Hematopoietic multipotent progenitor cell treated with erythropoietin and hydrocortisone succinate and interleukin-3 and kit ligand, for 4 days (in vitro differentiated cells): ENCODE measurements at regions not wholly inside any gene's neighbourhood (a gene's known extent, or its start where the extent isn't known, plus 50 kb on each side); places are given as distances from the start of the nearest gene placed in this dataset.

ENCODE experiments used
- DNase-seq: peaks from one replicate; pipeline ENCODE4 v3.0.0-alpha.2; 2015

GRCh38 chr6:97820400-97820799, 537.4 kb upstream of the MMS22L start:
- DNase-seq = no peak

- DNase-seq = no peak
These were observed 539.6 kb upstream of the MMS22L start for GRCh38 chr6:97822632-97823031.

- no peak for DNase-seq
These were observed 558.7 kb upstream of the MMS22L start for GRCh38 chr6:97841763-97842162.

GRCh38 chr6:97842521-97842920, 559.5 kb upstream of the MMS22L start:
- no peak for DNase-seq

- DNase-seq = no peak
These were observed 566.4 kb upstream of the MMS22L start for GRCh38 chr6:97849390-97849789.

GRCh38 chr6:97850458-97851212, 567.6 kb upstream of the MMS22L start:
- no peak for DNase-seq

- DNase-seq = no peak
These were observed 580.7 kb upstream of the MMS22L start for GRCh38 chr6:97863697-97864096.

- no peak for DNase-seq
These were observed 581.4 kb upstream of the MMS22L start for GRCh38 chr6:97864366-97864765.

- DNase-seq = no peak
These were observed 581.8 kb upstream of the MMS22L start for GRCh38 chr6:97864826-97865225.

GRCh38 chr6:97865612-97866011, 582.6 kb upstream of the MMS22L start:
- no peak for DNase-seq

GRCh38 chr6:97866616-97867015, 583.6 kb upstream of the MMS22L start:
- no peak for DNase-seq

GRCh38 chr6:97867177-97867576, 584.2 kb upstream of the MMS22L start:
- no peak for DNase-seq

GRCh38 chr6:97870273-97870672, 587.3 kb upstream of the MMS22L start:
- DNase-seq = no peak

- DNase-seq = no peak
These were observed 593.7 kb upstream of the MMS22L start for GRCh38 chr6:97876711-97877110.

GRCh38 chr6:97882755-97883154, 599.7 kb upstream of the MMS22L start:
- no peak for DNase-seq

- DNase-seq = no peak
These were observed 602.3 kb upstream of the MMS22L start for GRCh38 chr6:97885325-97885724.

- no peak for DNase-seq
These were observed 602.8 kb upstream of the MMS22L start for GRCh38 chr6:97885828-97886227.

GRCh38 chr6:97901531-97901930, 618.5 kb upstream of the MMS22L start:
- no peak for DNase-seq

GRCh38 chr6:97909380-97909779, 626.4 kb upstream of the MMS22L start:
- no peak for DNase-seq

GRCh38 chr6:97913721-97914120, 630.7 kb upstream of the MMS22L start:
- DNase-seq = no peak

- no peak for DNase-seq
These were observed 631.9 kb upstream of the MMS22L start for GRCh38 chr6:97914912-97915311.

- DNase-seq = no peak
These were observed 632.5 kb upstream of the MMS22L start for GRCh38 chr6:97915537-97915936.

GRCh38 chr6:97917369-97917768, 634.4 kb upstream of the MMS22L start:
- DNase-seq = no peak

- no peak for DNase-seq
These were observed 636.0 kb upstream of the MMS22L start for GRCh38 chr6:97919046-97919445.

GRCh38 chr6:97919631-97920030, 636.6 kb upstream of the MMS22L start:
- DNase-seq = no peak
